AG09319 (cell line): ENCODE measurements at regions not wholly inside any gene's neighbourhood (a gene's known extent, or its start where the extent isn't known, plus 50 kb on each side); places are given as distances from the start of the nearest gene placed in this dataset.
A peak's percentile ranks its signal among the peaks of the same experiment; 100 is the strongest.

Source experiments
- DNase-seq: peaks from one replicate; pipeline ENCODE4 v3.0.0-alpha.2; 2010; ENCODE audit warnings: low read depth; ENCODE audit errors: extremely low read depth
- CTCF ChIP-seq: IDR thresholded peaks from 2 replicates; pipeline ENCODE4 v1.5.1; 2011; ENCODE audit warnings: low read depth, mild to moderate bottlenecking, inconsistent platforms, low read length, moderate library complexity

- TF ChIP-seq CTCF = no peak
- DNase-seq = no peak
Observed at GRCh38 chr16:17769065-17769464, 298.3 kb upstream of the XYLT1 start.

GRCh38 chr16:17768257-17768656 is 297.5 kb upstream of the XYLT1 start:
- peak; percentile 27 for DNase-seq
- TF ChIP-seq CTCF = no peak

GRCh38 chr16:17766012-17766411 is 295.3 kb upstream of the XYLT1 start:
- no peak for TF ChIP-seq CTCF
- no peak for DNase-seq

GRCh38 chr16:17759451-17760390 is 289.0 kb upstream of the XYLT1 start:
- DNase-seq = no peak
- no peak for TF ChIP-seq CTCF

- TF ChIP-seq CTCF = no peak
- no peak for DNase-seq
Observed at GRCh38 chr16:17757808-17758207, 287.0 kb upstream of the XYLT1 start.

GRCh38 chr16:17755158-17755557 is 284.4 kb upstream of the XYLT1 start:
- DNase-seq = no peak
- TF ChIP-seq CTCF = no peak

GRCh38 chr16:17753434-17753833 is 282.7 kb upstream of the XYLT1 start:
- no peak for DNase-seq
- TF ChIP-seq CTCF = no peak
